ENCODE measurements at regions not wholly inside any gene's neighbourhood (a gene's known extent, or its start where the extent isn't known, plus 50 kb on each side); places are given as distances from the start of the nearest gene placed in this dataset.

DNA sequence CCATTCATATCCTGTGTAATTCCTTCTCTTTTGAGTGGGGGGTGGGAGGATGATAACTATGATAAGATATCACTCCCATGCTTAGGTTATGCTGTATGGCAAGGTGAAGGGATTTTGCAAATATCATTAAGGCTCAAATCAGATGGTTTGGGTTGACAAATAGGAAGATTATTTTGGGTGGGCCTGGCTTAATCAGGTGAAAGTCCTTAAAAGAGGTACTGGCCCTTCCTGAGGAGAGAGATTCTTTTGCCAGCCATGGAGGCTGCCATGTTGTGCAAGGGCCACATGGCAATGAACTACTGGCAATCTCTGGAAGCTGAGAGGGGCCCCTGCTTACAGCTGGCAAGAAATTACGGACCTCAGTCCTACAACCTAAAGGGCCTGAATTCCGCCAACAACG is 174.6 kb upstream of the FOXD3 start:
- DNase-seq: no peak
- TF ChIP-seq POLR2A (IDR thresholded peaks at IDR 0.05) (no peak), POLR2AphosphoS5 (IDR thresholded peaks at IDR 0.05) (no peak), EP300 (IDR thresholded peaks at IDR 0.05; ENCODE audit: low read depth) (no peak)
- TF ChIP-seq, protein P1, sequence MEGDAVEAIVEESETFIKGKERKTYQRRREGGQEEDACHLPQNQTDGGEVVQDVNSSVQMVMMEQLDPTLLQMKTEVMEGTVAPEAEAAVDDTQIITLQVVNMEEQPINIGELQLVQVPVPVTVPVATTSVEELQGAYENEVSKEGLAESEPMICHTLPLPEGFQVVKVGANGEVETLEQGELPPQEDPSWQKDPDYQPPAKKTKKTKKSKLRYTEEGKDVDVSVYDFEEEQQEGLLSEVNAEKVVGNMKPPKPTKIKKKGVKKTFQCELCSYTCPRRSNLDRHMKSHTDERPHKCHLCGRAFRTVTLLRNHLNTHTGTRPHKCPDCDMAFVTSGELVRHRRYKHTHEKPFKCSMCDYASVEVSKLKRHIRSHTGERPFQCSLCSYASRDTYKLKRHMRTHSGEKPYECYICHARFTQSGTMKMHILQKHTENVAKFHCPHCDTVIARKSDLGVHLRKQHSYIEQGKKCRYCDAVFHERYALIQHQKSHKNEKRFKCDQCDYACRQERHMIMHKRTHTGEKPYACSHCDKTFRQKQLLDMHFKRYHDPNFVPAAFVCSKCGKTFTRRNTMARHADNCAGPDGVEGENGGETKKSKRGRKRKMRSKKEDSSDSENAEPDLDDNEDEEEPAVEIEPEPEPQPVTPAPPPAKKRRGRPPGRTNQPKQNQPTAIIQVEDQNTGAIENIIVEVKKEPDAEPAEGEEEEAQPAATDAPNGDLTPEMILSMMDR (IDR thresholded peaks at IDR 0.05): no peak
- in situ Hi-C loops (cut with MboI; ENCODE audit: low pct_ligation_motif_present in 1 of 4, low pct_unique_long_range_greater_than_20kb in 1 of 4, low sequenced_read_pairs in 3 of 4): no loop called here
- H3K9me3 ChIP-seq: no peaks in the 10 kb centered on the region
- H3K4me1 ChIP-seq: no peaks in the 10 kb centered on the region
- intact Hi-C loops (cut with DNase I; ENCODE audit: low total_unique reads): no loop called here
- no peak overlapping the region for H3K4me3 ChIP-seq
- peaks cover 14% of the 10 kb centered on the region for H3K27me3 ChIP-seq
- no peaks in the 10 kb centered on the region for H3K36me3 ChIP-seq
- 69 to 95% methylated on average over 2 to 3 of the region's 3 CpGs for WGBS, 2 donors (ENCODE audit: low coverage in 1 of 2)
- H3K27ac ChIP-seq: no peak overlapping the region

DNA sequence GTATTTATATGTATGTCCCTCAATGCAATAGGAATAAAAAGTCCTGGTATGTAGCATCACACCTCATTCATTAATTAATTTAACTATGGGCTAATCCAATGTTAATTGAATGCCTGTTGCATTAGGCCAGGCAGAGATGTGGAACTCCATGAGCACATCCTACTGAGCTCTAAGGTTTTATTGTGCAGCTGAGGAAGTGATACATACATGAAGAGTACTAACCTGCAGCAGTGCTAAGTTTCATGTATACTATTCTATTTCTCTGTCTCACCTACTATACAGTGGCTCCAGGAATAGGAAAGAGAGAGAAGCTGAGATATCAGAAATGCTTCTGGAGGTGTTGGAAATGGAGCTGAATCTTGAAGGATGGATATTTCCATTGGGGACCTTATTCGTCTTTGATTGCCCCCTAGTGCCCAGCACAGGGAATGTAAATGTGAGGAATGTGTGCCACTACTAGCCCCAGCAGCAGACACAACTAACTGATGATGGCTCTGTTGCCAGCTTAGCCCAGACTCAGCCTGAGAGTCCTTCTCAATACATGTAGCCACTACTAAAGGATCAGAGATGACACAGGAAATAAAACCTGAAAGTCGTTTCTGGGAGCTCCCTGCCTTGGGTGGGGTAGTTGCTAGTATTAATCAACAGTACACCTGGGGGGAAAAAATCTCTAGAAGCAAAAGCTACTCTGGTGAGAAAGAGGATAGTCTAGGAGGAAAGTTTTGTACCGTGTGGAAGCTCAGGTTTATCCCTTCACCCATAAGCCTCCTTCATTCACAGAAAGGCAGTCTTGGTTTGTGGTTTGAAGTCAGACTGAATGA is 173.3 kb upstream of the FOXD3 start:
- no peak overlapping the region for H3K27ac ChIP-seq
- DNase-seq: no peak
- H3K4me3 ChIP-seq: no peak overlapping the region
- no peaks in the 10 kb centered on the region for H3K36me3 ChIP-seq
- WGBS, 2 donors (ENCODE audit: low coverage in 1 of 2): 14 to 22% methylated on average over 2 to 3 of the region's 3 CpGs
- H3K9me3 ChIP-seq: no peaks in the 10 kb centered on the region
- no peak for TF ChIP-seq EP300 (IDR thresholded peaks at IDR 0.05; ENCODE audit: low read depth)
- TF ChIP-seq, protein P1 (IDR thresholded peaks at IDR 0.05): peak in 3 of 5 experiments; percentile 31 to 42 (median 38)
- intact Hi-C loops (cut with DNase I; ENCODE audit: low total_unique reads) (no loop called here), in situ Hi-C loops (cut with MboI; ENCODE audit: low pct_ligation_motif_present in 1 of 4, low pct_unique_long_range_greater_than_20kb in 1 of 4, low sequenced_read_pairs in 3 of 4) (no loop called here)
- no peaks in the 10 kb centered on the region for H3K4me1 ChIP-seq
- peaks cover 14% of the 10 kb centered on the region for H3K27me3 ChIP-seq

DNA sequence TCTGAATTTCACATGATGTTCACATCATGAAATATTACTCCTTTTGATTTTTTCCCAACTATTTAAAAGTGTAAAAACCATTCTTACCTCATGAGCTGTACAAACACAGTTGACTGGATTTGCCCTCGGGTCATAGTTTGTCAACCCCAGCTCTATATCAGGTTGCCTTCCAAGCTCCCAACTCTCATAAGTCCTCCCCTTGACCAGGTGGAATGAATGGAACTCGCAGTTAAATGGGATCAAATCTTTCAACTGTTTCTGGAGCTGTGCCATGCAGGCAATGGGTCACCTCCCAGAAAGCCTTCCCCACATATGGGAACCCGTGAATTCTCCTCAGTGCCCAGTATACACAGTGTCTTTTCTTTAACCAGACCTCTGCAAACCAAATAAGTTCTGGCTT is 169.8 kb upstream of the FOXD3 start:
- no peak for DNase-seq
- in situ Hi-C loops (cut with MboI; ENCODE audit: low pct_ligation_motif_present in 1 of 4, low pct_unique_long_range_greater_than_20kb in 1 of 4, low sequenced_read_pairs in 3 of 4): no loop called here
- Histone ChIP-seq H3K4me1 (no peaks in the 10 kb centered on the region), H3K9me3 (no peaks in the 10 kb centered on the region), H3K36me3 (no peaks in the 10 kb centered on the region), H3K27me3 (peaks cover 14% of the 10 kb centered on the region), H3K4me3 (no peak overlapping the region), H3K27ac (no peak overlapping the region)
- intact Hi-C loops (cut with DNase I; ENCODE audit: low total_unique reads): no loop called here
- 47 to 50% methylated on average over 1 to 3 of the region's 3 CpGs for WGBS, 2 donors (ENCODE audit: low coverage in 1 of 2)
- TF ChIP-seq, protein P1 (IDR thresholded peaks at IDR 0.05): no peak
- no peak for TF ChIP-seq POLR2A (IDR thresholded peaks at IDR 0.05)
- no peak for TF ChIP-seq EP300 (IDR thresholded peaks at IDR 0.05; ENCODE audit: low read depth)
- TF ChIP-seq POLR2AphosphoS5 (IDR thresholded peaks at IDR 0.05): no peak

DNA sequence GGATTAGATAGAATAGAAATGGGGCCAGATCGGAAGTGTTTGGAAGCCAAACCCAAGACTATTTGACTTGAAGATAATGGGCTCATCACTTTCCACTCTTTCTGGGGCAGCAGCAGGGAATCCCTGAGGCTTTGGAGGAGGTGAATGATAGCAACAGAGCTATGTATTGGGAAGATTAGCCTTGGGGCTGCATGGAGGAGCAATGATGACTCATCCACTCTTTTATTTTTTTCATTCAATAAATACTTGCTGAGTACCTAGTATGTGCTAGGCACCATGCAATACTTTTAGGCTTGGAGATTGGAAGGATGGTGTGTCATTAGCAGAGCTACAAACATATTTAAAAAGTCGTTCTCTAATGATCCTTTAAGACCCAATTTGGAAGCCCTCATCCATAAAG is 166.9 kb upstream of the FOXD3 start:
- no peak overlapping the region for H3K27ac ChIP-seq
- no peaks in the 10 kb centered on the region for H3K36me3 ChIP-seq
- H3K27me3 ChIP-seq: peaks cover 8% of the 10 kb centered on the region
- TF ChIP-seq POLR2A (IDR thresholded peaks at IDR 0.05) (no peak), EP300 (IDR thresholded peaks at IDR 0.05; ENCODE audit: low read depth) (no peak), POLR2AphosphoS5 (IDR thresholded peaks at IDR 0.05) (no peak)
- TF ChIP-seq, protein P1 (IDR thresholded peaks at IDR 0.05): no peak
- no peaks in the 10 kb centered on the region for H3K9me3 ChIP-seq
- no peaks in the 10 kb centered on the region for H3K4me1 ChIP-seq
- 57 to 60% methylated on average over 2 of the region's 2 CpGs for WGBS, 2 donors (ENCODE audit: low coverage in 1 of 2)
- in situ Hi-C loops (cut with MboI; ENCODE audit: low pct_ligation_motif_present in 1 of 4, low pct_unique_long_range_greater_than_20kb in 1 of 4, low sequenced_read_pairs in 3 of 4) (no loop called here), intact Hi-C loops (cut with DNase I; ENCODE audit: low total_unique reads) (no loop called here)
- no peak for DNase-seq
- no peak overlapping the region for H3K4me3 ChIP-seq

Data from transverse colon (tissue), 4 donors.